ENCODE measurements at regions not wholly inside any gene's neighbourhood (a gene's known extent, or its start where the extent isn't known, plus 50 kb on each side); places are given as distances from the start of the nearest gene placed in this dataset.

- no peak for DNase-seq (ENCODE audit: low read depth, low spot score)
These were observed 193.2 kb upstream of the RFC3 start for GRCh38 chr13:33624740-33625139.

GRCh38 chr13:33626407-33626806, 191.5 kb upstream of the RFC3 start:
- DNase-seq (ENCODE audit: low read depth, low spot score): no peak

- no peak for DNase-seq (ENCODE audit: low read depth, low spot score)
These were observed 189.3 kb upstream of the RFC3 start for GRCh38 chr13:33628662-33629061.

GRCh38 chr13:33629605-33630360, 188.2 kb upstream of the RFC3 start:
- DNase-seq (ENCODE audit: low read depth, low spot score): no peak

- DNase-seq (ENCODE audit: low read depth, low spot score): no peak
These were observed 184.0 kb upstream of the RFC3 start for GRCh38 chr13:33633701-33634545.

GRCh38 chr13:33634546-33634982, 183.4 kb upstream of the RFC3 start:
- no peak for DNase-seq (ENCODE audit: low read depth, low spot score)

- DNase-seq (ENCODE audit: low read depth, low spot score): no peak
These were observed 181.7 kb upstream of the RFC3 start for GRCh38 chr13:33636243-33636642.

- no peak for DNase-seq (ENCODE audit: low read depth, low spot score)
These were observed 180.8 kb upstream of the RFC3 start for GRCh38 chr13:33636955-33637670.

GRCh38 chr13:33637978-33638743, 179.8 kb upstream of the RFC3 start:
- DNase-seq (ENCODE audit: low read depth, low spot score): no peak

- no peak for DNase-seq (ENCODE audit: low read depth, low spot score)
These were observed 178.8 kb upstream of the RFC3 start for GRCh38 chr13:33639158-33639557.

GRCh38 chr13:33639626-33640080, 178.3 kb upstream of the RFC3 start:
- DNase-seq (ENCODE audit: low read depth, low spot score): no peak

GRCh38 chr13:33640832-33641231, 177.1 kb upstream of the RFC3 start:
- no peak for DNase-seq (ENCODE audit: low read depth, low spot score)

GRCh38 chr13:33642374-33643065, 175.4 kb upstream of the RFC3 start:
- no peak for DNase-seq (ENCODE audit: low read depth, low spot score)

GRCh38 chr13:33644581-33645543, 173.1 kb upstream of the RFC3 start:
- DNase-seq (ENCODE audit: low read depth, low spot score): no peak

GRCh38 chr13:33645591-33646554, 172.1 kb upstream of the RFC3 start:
- DNase-seq (ENCODE audit: low read depth, low spot score): no peak

- no peak for DNase-seq (ENCODE audit: low read depth, low spot score)
These were observed 168.6 kb upstream of the RFC3 start for GRCh38 chr13:33649212-33649878.

GRCh38 chr13:33651766-33652165, 166.2 kb upstream of the RFC3 start:
- no peak for DNase-seq (ENCODE audit: low read depth, low spot score)

GRCh38 chr13:33657274-33657673, 160.7 kb upstream of the RFC3 start:
- DNase-seq (ENCODE audit: low read depth, low spot score): no peak
